HCT116 (cell line): ENCODE measurements at regions not wholly inside any gene's neighbourhood (a gene's known extent, or its start where the extent isn't known, plus 50 kb on each side); places are given as distances from the start of the nearest gene placed in this dataset.

ENCODE experiments used
- ATAC-seq: fragments of 200-7000 bp; cut with Tn5 transposase; 2 replicates; pipeline ENCODE4 v1.9.1; 2020; ENCODE audit warnings: mild to moderate bottlenecking, moderate library complexity
- BruUV-seq: library from RNA; stranded (reverse); fragments of 400-500 nt; replicated peaks from 2 replicates; lab custom pipeline; 2021; lab: Mats Ljungman, UMichigan
- CTCF ChIA-PET: fragments of 300-600 bp; sonication (Branson Sonifier 250); formaldehyde crosslinking; loops from one replicate; lab custom pipeline; 2021; ENCODE audit warnings: antibody characterized with exemption; lab: Charles Lee
- POLR2A ChIA-PET: fragments of 300-600, 350-600 bp; sonication (Branson Sonifier 250); formaldehyde crosslinking; loops from one replicate; lab custom pipeline; 2021; ENCODE audit warnings: antibody characterized with exemption; lab: Charles Lee
- RAD21 ChIA-PET, 2 experiments: fragments of 300-600 bp; sonication (Branson Sonifier 250); formaldehyde crosslinking; loops; one replicate each; lab custom pipeline; 2023; ENCODE audit warnings: low total read pairs in 2 of 2; ENCODE audit not compliant: uncharacterized antibody in 2 of 2, unreplicated experiment in 2 of 2, low non-redundant PET in 1 of 2; lab: Charles Lee
- DNase-seq: peaks from one replicate; pipeline ENCODE4 v3.0.0-alpha.2; 2010; ENCODE audit warnings: low read depth, low spot score
- H2AFZ ChIP-seq: fragments of 200-600 bp; shearing (Covaris generic), sonication (generic); 2 replicates; pipeline ENCODE4 v1.6.1; 2017; ENCODE audit warnings: low read depth, mixed run types, mixed read lengths, antibody characterized with exemption, low read length; ENCODE audit not compliant: poor library complexity, severe bottlenecking
- H3K27ac ChIP-seq: 2 replicates; pipeline ENCODE4 v1.5.1; 2012; ENCODE audit warnings: low read depth, low read length
- H3K27me3 ChIP-seq: fragments of 200-600 bp; sonication (generic); 2 replicates; pipeline ENCODE4 v1.6.1; 2016; ENCODE audit warnings: mixed run types, low read length, mixed read lengths; ENCODE audit not compliant: insufficient read depth
- H3K36me3 ChIP-seq, 2 experiments: fragments of 200-500 bp in 1 of 2; fragments of 200-600 bp in 1 of 2; sonication (Bioruptor generic) in 1 of 2; sonication (generic) in 1 of 2; 2 replicates each; pipeline versions ENCODE4 v1.5.1 to v1.6.1; 2014 to 2016; ENCODE audit warnings: low read length in 2 of 2, inconsistent platforms in 1 of 2, mixed read lengths in 1 of 2, mixed run types in 1 of 2; ENCODE audit not compliant: insufficient read depth in 2 of 2, control insufficient read depth in 1 of 2
- H3K4me1 ChIP-seq, 2 experiments: fragments of 200-600 bp in 1 of 2; sonication (generic) in 1 of 2; 2 replicates each; pipeline versions ENCODE4 v1.5.1 to v1.6.1; 2012 to 2017; ENCODE audit warnings: low read length in 2 of 2, inconsistent platforms in 1 of 2, mild to moderate bottlenecking in 1 of 2, mixed read lengths in 1 of 2, mixed run types in 1 of 2, moderate library complexity in 1 of 2; ENCODE audit not compliant: insufficient read depth in 2 of 2, control insufficient read depth in 1 of 2
- H3K4me2 ChIP-seq: fragments of 200-600 bp; sonication (generic); 2 replicates; pipeline ENCODE4 v1.6.1; 2017; ENCODE audit warnings: mixed run types, low read length, mixed read lengths
- H3K4me3 ChIP-seq, 2 experiments: fragments of 200-600 bp in 1 of 2; sonication (generic) in 1 of 2; replicated peaks in 1 of 2; 2 replicates each; pipeline ENCODE4 v1.5.1; 2011 to 2016; ENCODE audit warnings: low read length in 2 of 2, control low read depth in 1 of 2, low read depth in 1 of 2, mild to moderate bottlenecking in 1 of 2, mixed read lengths in 1 of 2, mixed run types in 1 of 2
- H3K79me2 ChIP-seq: fragments of 200-600 bp; sonication (generic); 2 replicates; pipeline ENCODE4 v1.6.1; 2017; ENCODE audit warnings: mild to moderate bottlenecking, mixed run types, low read length, moderate library complexity, mixed read lengths; ENCODE audit not compliant: insufficient read depth
- H3K9ac ChIP-seq: fragments of 200-600 bp; sonication (generic); 2 replicates; pipeline ENCODE4 v1.6.1; 2016; ENCODE audit warnings: low read length, mixed read lengths
- H3K9me2 ChIP-seq: fragments of 200-600 bp; sonication (generic), shearing (Covaris generic); 2 replicates; pipeline ENCODE4 v1.6.1; 2017; ENCODE audit warnings: mixed run types, mild to moderate bottlenecking, moderate library complexity; ENCODE audit not compliant: insufficient read depth
- H3K9me3 ChIP-seq, 2 experiments: fragments of 200-500 bp in 1 of 2; fragments of 200-600 bp in 1 of 2; sonication (Bioruptor generic) in 1 of 2; sonication (generic) in 1 of 2; 2 replicates each; pipeline ENCODE4 v1.6.1; 2014 to 2017; ENCODE audit warnings: low read length in 2 of 2, mixed read lengths in 2 of 2, inconsistent platforms in 1 of 2, low read depth in 1 of 2, mild to moderate bottlenecking in 1 of 2, mixed run types in 1 of 2, moderate library complexity in 1 of 2; ENCODE audit not compliant: control insufficient read depth in 1 of 2, insufficient read depth in 1 of 2
- H4K20me1 ChIP-seq: fragments of 200-600 bp; sonication (generic), shearing (Covaris generic); 2 replicates; pipeline ENCODE4 v1.6.1; 2017; ENCODE audit warnings: mixed run types, mild to moderate bottlenecking, moderate library complexity; ENCODE audit not compliant: insufficient read depth
- ATF3 ChIP-seq: IDR thresholded peaks from 2 replicates; pipeline ENCODE4 v1.6.1; 2012
- CBX3 ChIP-seq: IDR thresholded peaks from 2 replicates; pipeline ENCODE4 v1.6.1; 2012; ENCODE audit warnings: low read depth
- EGR1 ChIP-seq: IDR thresholded peaks from 2 replicates; pipeline ENCODE4 v1.6.1; 2012; ENCODE audit warnings: low read depth
- EZH2 ChIP-seq: fragments of 200-600 bp; sonication (generic); IDR thresholded peaks from 2 replicates; pipeline ENCODE4 v1.6.1; 2017; ENCODE audit warnings: antibody characterized with exemption, mixed run types
- POLR2AphosphoS5 ChIP-seq: IDR thresholded peaks from 2 replicates; pipeline ENCODE4 v1.6.1; 2011; ENCODE audit warnings: mild to moderate bottlenecking, low read depth, low read length, moderate library complexity
- SIN3A ChIP-seq: IDR thresholded peaks from 2 replicates; pipeline ENCODE4 v1.6.1; 2012; ENCODE audit warnings: low read depth
- SP1 ChIP-seq: IDR thresholded peaks from 2 replicates; pipeline ENCODE4 v1.6.1; 2012; ENCODE audit warnings: low read depth
- SRF ChIP-seq: IDR thresholded peaks from 2 replicates; pipeline ENCODE4 v1.6.1; 2012; ENCODE audit warnings: low read depth
- TCF7L2 ChIP-seq: IDR thresholded peaks from 2 replicates; pipeline ENCODE4 v1.7.0; 2011; ENCODE audit warnings: borderline replicate concordance, inconsistent platforms; ENCODE audit not compliant: insufficient read depth, insufficient read length; ENCODE audit errors: extremely low read depth
- ZBTB33 ChIP-seq: IDR thresholded peaks from 2 replicates; pipeline ENCODE4 v1.6.1; 2011; ENCODE audit warnings: mild to moderate bottlenecking, low read length, moderate library complexity; ENCODE audit not compliant: insufficient replicate concordance; ENCODE audit errors: extremely low read depth
- ZFX ChIP-seq: fragments of 450-650 bp; IDR thresholded peaks from 2 replicates; pipeline ENCODE4 v1.6.1; 2017
- ZNF274 ChIP-seq: fragments of 200-500 bp; sonication (Bioruptor generic); IDR thresholded peaks from 2 replicates; pipeline ENCODE4 v1.6.1; 2014; ENCODE audit warnings: mild to moderate bottlenecking, low read depth, low read length, inconsistent platforms
- intact Hi-C: fragments of 100-400 bp; cut with micrococcal nuclease; formaldehyde crosslinking; loops from 2 replicates; pipeline ENCODE4 v1.10.0; 2022
- TF ChIP-seq, protein P1 (sequence below), 3 experiments: fragments of 200-600 bp in 1 of 3; sonication (generic) in 1 of 3; IDR thresholded peaks in 2 of 3; conservative IDR thresholded peaks in 1 of 3; 2 replicates each; pipeline ENCODE4 v1.5.1; 2012 to 2017; ENCODE audit warnings: low read depth in 2 of 3, low read length in 2 of 3, antibody characterized with exemption in 1 of 3, borderline replicate concordance in 1 of 3, control low read depth in 1 of 3, mild to moderate bottlenecking in 1 of 3, mixed read lengths in 1 of 3, mixed run types in 1 of 3, moderate library complexity in 1 of 3; ENCODE audit not compliant: insufficient read depth in 1 of 3
- TF ChIP-seq, protein P2 (sequence below): IDR thresholded peaks from 2 replicates; pipeline ENCODE4 v1.6.1; 2012

- no peaks in the 10 kb centered on the region for H3K27me3 ChIP-seq
- no peaks in the 10 kb centered on the region for H3K79me2 ChIP-seq
- H3K9ac ChIP-seq = no peak overlapping the region
- H3K27ac ChIP-seq = no peak overlapping the region
- TF ChIP-seq, protein P1, sequence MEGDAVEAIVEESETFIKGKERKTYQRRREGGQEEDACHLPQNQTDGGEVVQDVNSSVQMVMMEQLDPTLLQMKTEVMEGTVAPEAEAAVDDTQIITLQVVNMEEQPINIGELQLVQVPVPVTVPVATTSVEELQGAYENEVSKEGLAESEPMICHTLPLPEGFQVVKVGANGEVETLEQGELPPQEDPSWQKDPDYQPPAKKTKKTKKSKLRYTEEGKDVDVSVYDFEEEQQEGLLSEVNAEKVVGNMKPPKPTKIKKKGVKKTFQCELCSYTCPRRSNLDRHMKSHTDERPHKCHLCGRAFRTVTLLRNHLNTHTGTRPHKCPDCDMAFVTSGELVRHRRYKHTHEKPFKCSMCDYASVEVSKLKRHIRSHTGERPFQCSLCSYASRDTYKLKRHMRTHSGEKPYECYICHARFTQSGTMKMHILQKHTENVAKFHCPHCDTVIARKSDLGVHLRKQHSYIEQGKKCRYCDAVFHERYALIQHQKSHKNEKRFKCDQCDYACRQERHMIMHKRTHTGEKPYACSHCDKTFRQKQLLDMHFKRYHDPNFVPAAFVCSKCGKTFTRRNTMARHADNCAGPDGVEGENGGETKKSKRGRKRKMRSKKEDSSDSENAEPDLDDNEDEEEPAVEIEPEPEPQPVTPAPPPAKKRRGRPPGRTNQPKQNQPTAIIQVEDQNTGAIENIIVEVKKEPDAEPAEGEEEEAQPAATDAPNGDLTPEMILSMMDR (IDR thresholded peaks at IDR 0.05 in 2 of 3, conservative IDR thresholded peaks at IDR 0.05 in 1 of 3; ENCODE audit: borderline replicate concordance in 1 of 3, insufficient read depth in 1 of 3, low read depth in 2 of 3, low read length in 2 of 3) = no peak
- no peak for TF ChIP-seq ZNF274
- TF ChIP-seq, protein P2, sequence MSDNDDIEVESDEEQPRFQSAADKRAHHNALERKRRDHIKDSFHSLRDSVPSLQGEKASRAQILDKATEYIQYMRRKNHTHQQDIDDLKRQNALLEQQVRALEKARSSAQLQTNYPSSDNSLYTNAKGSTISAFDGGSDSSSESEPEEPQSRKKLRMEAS = no peak
- no peak for TF ChIP-seq POLR2AphosphoS5
- no peak for TF ChIP-seq ZBTB33
- no peak for TF ChIP-seq CBX3
- TF ChIP-seq EGR1 = no peak
- TF ChIP-seq SRF = no peak
- TF ChIP-seq SIN3A = no peak
- TF ChIP-seq SP1 = no peak
- no peak for TF ChIP-seq ATF3
- TF ChIP-seq EZH2 = no peak
- no peak for TF ChIP-seq TCF7L2
- no peak for TF ChIP-seq ZFX
- H2AFZ ChIP-seq = no peak overlapping the region
- no peaks in the 10 kb centered on the region for H4K20me1 ChIP-seq
- H3K36me3 ChIP-seq = no peaks in the 10 kb centered on the region
- H3K4me2 ChIP-seq = no peak overlapping the region
- DNase-seq = no peak
- ATAC-seq = no peak
- no peaks in the 10 kb centered on the region for H3K9me3 ChIP-seq
- ChIA-PET RAD21 (no interaction called here), POLR2A (no interaction called here), CTCF (no interaction called here)
- no peak overlapping the region for H3K4me3 ChIP-seq
- intact Hi-C loops = no loop called here
- no peaks in the 10 kb centered on the region for H3K9me2 ChIP-seq
- no peaks in the 10 kb centered on the region for H3K4me1 ChIP-seq
- no TSS peak for BruUV-seq
Measured at GRCh38 chr5:34578962-34579361, 77.2 kb upstream of the RAI14 start.
